GM23338 (cell line): ENCODE measurements at regions not wholly inside any gene's neighbourhood (a gene's known extent, or its start where the extent isn't known, plus 50 kb on each side); places are given as distances from the start of the nearest gene placed in this dataset.

Experiments used
- ATAC-seq: fragments of 200-7000 bp; cut with Tn5 transposase; 3 replicates; pipeline ENCODE4 v1.9.1; 2020
- DNase-seq: peaks from one replicate; pipeline ENCODE4 v3.0.0-alpha.2; 2015; ENCODE audit warnings: low spot score
- H2AFZ ChIP-seq: fragments of 200-600 bp; sonication (generic); 2 replicates; pipeline ENCODE4 v1.8.0; 2016; ENCODE audit warnings: antibody characterized with exemption, mild to moderate bottlenecking, moderate library complexity
- H3F3A ChIP-seq: fragments of 200-600 bp; sonication (generic); replicated peaks from 2 replicates; pipeline ENCODE4 v1.8.0; 2017; ENCODE audit warnings: antibody characterized with exemption, mixed run types, low read depth
- H3K27ac ChIP-seq: fragments of 200-600 bp; sonication (generic); 2 replicates; pipeline ENCODE4 v1.6.1; 2016; ENCODE audit warnings: low read depth
- H3K27me3 ChIP-seq: fragments of 200-600 bp; sonication (generic); 2 replicates; pipeline ENCODE4 v1.8.0; 2016; ENCODE audit warnings: mild to moderate bottlenecking, mixed run types, moderate library complexity; ENCODE audit not compliant: insufficient read depth
- H3K36me3 ChIP-seq: fragments of 200-600 bp; sonication (generic); 2 replicates; pipeline ENCODE4 v1.8.0; 2016; ENCODE audit warnings: mild to moderate bottlenecking; ENCODE audit not compliant: insufficient read depth
- H3K4me1 ChIP-seq: fragments of 200-600 bp; sonication (generic); 2 replicates; pipeline ENCODE4 v1.8.0; 2016; ENCODE audit warnings: mild to moderate bottlenecking, moderate library complexity; ENCODE audit not compliant: insufficient read depth
- H3K4me2 ChIP-seq: fragments of 200-600 bp; sonication (generic); 2 replicates; pipeline ENCODE4 v1.7.1; 2017; ENCODE audit warnings: mixed run types
- H3K4me3 ChIP-seq: fragments of 200-600 bp; sonication (generic); 2 replicates; pipeline ENCODE4 v1.6.1; 2016; ENCODE audit warnings: mixed run types
- H3K79me2 ChIP-seq: fragments of 200-600 bp; sonication (generic); replicated peaks from 2 replicates; pipeline ENCODE4 v1.8.0; 2017; ENCODE audit warnings: mild to moderate bottlenecking; ENCODE audit not compliant: insufficient read depth
- H3K9me2 ChIP-seq: fragments of 200-600 bp; sonication (generic); 2 replicates; pipeline ENCODE4 v1.8.0; 2017; ENCODE audit not compliant: insufficient read depth
- H4K20me1 ChIP-seq: fragments of 200-600 bp; sonication (generic); replicated peaks from 2 replicates; pipeline ENCODE4 v1.8.0; 2017; ENCODE audit warnings: mild to moderate bottlenecking; ENCODE audit not compliant: insufficient read depth
- H3K27ac Mint-ChIP-seq: 2 replicates; pipeline ENCODE4 v1.8.0; 2020; ENCODE audit warnings: inconsistent platforms, mild to moderate bottlenecking, moderate library complexity, mixed read lengths
- H3K27me3 Mint-ChIP-seq: 3 replicates; pipeline ENCODE4 v1.8.0; 2022; ENCODE audit warnings: low read depth, mild to moderate bottlenecking, moderate library complexity, mixed read lengths, inconsistent platforms; ENCODE audit not compliant: insufficient read depth, poor library complexity
- H3K36me3 Mint-ChIP-seq: 3 replicates; pipeline ENCODE4 v1.8.0; 2021; ENCODE audit warnings: low read depth, mild to moderate bottlenecking, inconsistent platforms, moderate library complexity, mixed read lengths
- H3K4me1 Mint-ChIP-seq: 3 replicates; pipeline ENCODE4 v1.8.0; 2020; ENCODE audit warnings: mild to moderate bottlenecking, inconsistent platforms, mixed read lengths
- H3K4me3 Mint-ChIP-seq: 3 replicates; pipeline ENCODE4 v1.8.0; 2021; ENCODE audit warnings: moderate library complexity, mild to moderate bottlenecking, inconsistent platforms, mixed read lengths
- H3K9me3 Mint-ChIP-seq: 3 replicates; pipeline ENCODE4 v1.8.0; 2020; ENCODE audit warnings: moderate library complexity, mild to moderate bottlenecking, inconsistent platforms, mixed read lengths
- CREB1 ChIP-seq: fragments of 250-450 bp; sonication (Bioruptor Pico); IDR thresholded peaks from 2 replicates; pipeline ENCODE4 v1.5.0; 2020; ENCODE audit warnings: low read depth, mild to moderate bottlenecking, moderate library complexity
- CTCF ChIP-seq, 2 experiments: fragments of 200-600 bp in 1 of 2; sonication (generic) in 1 of 2; conservative IDR thresholded peaks; 2 replicates each; pipeline versions ENCODE4 v1.5.1 to v1.6.1; 2016 to 2017; ENCODE audit warnings: antibody characterized with exemption in 2 of 2, low read depth in 2 of 2, mild to moderate bottlenecking in 2 of 2, moderate library complexity in 1 of 2
- ETS1 ChIP-seq: IDR thresholded peaks from 2 replicates; pipeline ENCODE4 v1.6.1; 2016; ENCODE audit warnings: antibody characterized with exemption
- EZH2 ChIP-seq: fragments of 200-600 bp; sonication (generic); IDR thresholded peaks from one replicate; pipeline ENCODE4 v1.8.0; 2017; ENCODE audit warnings: antibody characterized with exemption, mild to moderate bottlenecking, low read depth; ENCODE audit not compliant: unreplicated experiment
- EZH2phosphoT487 ChIP-seq: fragments of 200-600 bp; sonication (generic); IDR thresholded peaks from one replicate; pipeline ENCODE4 v1.8.1; 2018; ENCODE audit warnings: antibody characterized with exemption; ENCODE audit not compliant: unreplicated experiment
- JUNB ChIP-seq: IDR thresholded peaks from one replicate; pipeline ENCODE4 v1.6.1; 2016; ENCODE audit warnings: antibody characterized with exemption; ENCODE audit not compliant: unreplicated experiment
- NANOG ChIP-seq: IDR thresholded peaks from 2 replicates; pipeline ENCODE4 v1.6.1; 2016; ENCODE audit warnings: antibody characterized with exemption, borderline replicate concordance
- POLR2AphosphoS5 ChIP-seq: IDR thresholded peaks from 2 replicates; pipeline ENCODE4 v1.6.1; 2016; ENCODE audit warnings: antibody characterized with exemption, low read depth
- REST ChIP-seq: IDR thresholded peaks from one replicate; pipeline ENCODE4 v1.6.1; 2018; ENCODE audit warnings: antibody characterized with exemption; ENCODE audit not compliant: unreplicated experiment
- STAT1 ChIP-seq: IDR thresholded peaks from one replicate; pipeline ENCODE4 v1.6.1; 2016; ENCODE audit warnings: antibody characterized with exemption; ENCODE audit not compliant: unreplicated experiment
- ZNF114 ChIP-seq: fragments of 250-450 bp; sonication (Bioruptor Pico); IDR thresholded peaks from 2 replicates; pipeline ENCODE4 v1.5.0; 2020; ENCODE audit warnings: mild to moderate bottlenecking, moderate library complexity
- ZNF331 ChIP-seq: fragments of 250-450 bp; sonication (Bioruptor Pico); IDR thresholded peaks from 2 replicates; pipeline ENCODE4 v1.5.0; 2020; ENCODE audit warnings: low read depth, mild to moderate bottlenecking, moderate library complexity
- ZNF462 ChIP-seq: fragments of 250-450 bp; sonication (Bioruptor Pico); IDR thresholded peaks from 2 replicates; pipeline ENCODE4 v1.5.0; 2020; ENCODE audit warnings: mild to moderate bottlenecking, moderate library complexity

GRCh38 chr2:121102941-121103340 is 182.1 kb downstream of the TFCP2L1 start:
- H4K20me1 ChIP-seq, result no peaks in the 10 kb centered on the region
- no peak overlapping the region for H3K4me2 ChIP-seq
- H2AFZ ChIP-seq, result no peak overlapping the region
- no peaks in the 10 kb centered on the region for H3K9me2 ChIP-seq
- Mint-ChIP-seq H3K9me3 (no peaks in the 10 kb centered on the region), H3K36me3 (no peaks in the 10 kb centered on the region), H3K27ac (no peak overlapping the region), H3K4me3 (no peak overlapping the region), H3K4me1 (peaks cover 12% of the 10 kb centered on the region), H3K27me3 (peaks cover 12% of the 10 kb centered on the region)
- no peak overlapping the region for H3K27ac ChIP-seq
- no peaks in the 10 kb centered on the region for H3F3A ChIP-seq
- no peaks in the 10 kb centered on the region for H3K79me2 ChIP-seq
- no peaks in the 10 kb centered on the region for H3K36me3 ChIP-seq
- H3K27me3 ChIP-seq, result no peaks in the 10 kb centered on the region
- H3K4me1 ChIP-seq, result peaks cover 5% of the 10 kb centered on the region; the same call in 1 of the 2 replicates
- no peak overlapping the region for H3K4me3 ChIP-seq
- no peak for ATAC-seq
- DNase-seq, result no peak
- no peak for TF ChIP-seq EZH2phosphoT487
- no peak for TF ChIP-seq ETS1
- TF ChIP-seq STAT1, result no peak
- TF ChIP-seq ZNF331 (CRISPR knock-in tag), result no peak
- no peak for TF ChIP-seq ZNF114 (CRISPR knock-in tag)
- no peak for TF ChIP-seq REST
- no peak for TF ChIP-seq CREB1
- no peak for TF ChIP-seq POLR2AphosphoS5
- no peak for TF ChIP-seq NANOG
- TF ChIP-seq EZH2, result no peak
- no peak for TF ChIP-seq JUNB
- TF ChIP-seq ZNF462 (CRISPR knock-in tag), result no peak
- TF ChIP-seq CTCF (conservative IDR thresholded peaks at IDR 0.05; ENCODE audit: low read depth in 2 of 2), result no peak
